Hepatocyte (in vitro differentiated cells): ENCODE measurements at regions not wholly inside any gene's neighbourhood (a gene's known extent, or its start where the extent isn't known, plus 50 kb on each side); places are given as distances from the start of the nearest gene placed in this dataset.

Experiments used
- EZH2 ChIP-seq: fragments of 200-600 bp; sonication (generic); IDR thresholded peaks from 2 replicates; pipeline ENCODE4 v1.6.1; 2016; ENCODE audit warnings: antibody characterized with exemption, mild to moderate bottlenecking, borderline replicate concordance
- EZH2phosphoT487 ChIP-seq: fragments of 200-600 bp; sonication (generic); IDR thresholded peaks from one replicate; pipeline ENCODE4 v1.6.1; 2018; ENCODE audit warnings: antibody characterized with exemption, mild to moderate bottlenecking, low read depth, moderate library complexity; ENCODE audit not compliant: unreplicated experiment, severe bottlenecking
- TF ChIP-seq, protein P1 (sequence below): fragments of 200-600 bp; sonication (generic); IDR thresholded peaks from 2 replicates; pipeline ENCODE4 v1.5.1; 2016; ENCODE audit warnings: antibody characterized with exemption, mild to moderate bottlenecking; ENCODE audit not compliant: poor library complexity

DNA sequence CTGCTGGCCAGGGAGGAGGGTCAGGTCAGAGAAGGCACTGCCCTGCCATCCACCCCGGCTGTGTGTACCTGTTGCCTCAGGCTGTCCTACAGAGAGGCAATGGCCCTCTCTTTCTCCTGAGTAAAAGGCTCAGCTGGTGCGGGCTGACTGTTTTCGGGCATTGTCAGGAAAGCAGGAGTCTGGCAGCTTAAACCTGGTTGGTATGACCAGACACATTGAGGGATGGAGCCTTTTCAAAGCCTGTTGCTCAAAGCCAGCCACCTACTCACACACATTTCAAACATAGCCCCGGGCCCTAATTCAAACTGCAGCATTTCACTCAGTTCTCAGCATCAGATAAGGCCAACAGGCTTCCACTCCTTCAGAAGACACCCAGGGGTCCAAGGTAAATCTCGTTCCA is 61.8 kb upstream of the PDX1 start:
- TF ChIP-seq, protein P1, sequence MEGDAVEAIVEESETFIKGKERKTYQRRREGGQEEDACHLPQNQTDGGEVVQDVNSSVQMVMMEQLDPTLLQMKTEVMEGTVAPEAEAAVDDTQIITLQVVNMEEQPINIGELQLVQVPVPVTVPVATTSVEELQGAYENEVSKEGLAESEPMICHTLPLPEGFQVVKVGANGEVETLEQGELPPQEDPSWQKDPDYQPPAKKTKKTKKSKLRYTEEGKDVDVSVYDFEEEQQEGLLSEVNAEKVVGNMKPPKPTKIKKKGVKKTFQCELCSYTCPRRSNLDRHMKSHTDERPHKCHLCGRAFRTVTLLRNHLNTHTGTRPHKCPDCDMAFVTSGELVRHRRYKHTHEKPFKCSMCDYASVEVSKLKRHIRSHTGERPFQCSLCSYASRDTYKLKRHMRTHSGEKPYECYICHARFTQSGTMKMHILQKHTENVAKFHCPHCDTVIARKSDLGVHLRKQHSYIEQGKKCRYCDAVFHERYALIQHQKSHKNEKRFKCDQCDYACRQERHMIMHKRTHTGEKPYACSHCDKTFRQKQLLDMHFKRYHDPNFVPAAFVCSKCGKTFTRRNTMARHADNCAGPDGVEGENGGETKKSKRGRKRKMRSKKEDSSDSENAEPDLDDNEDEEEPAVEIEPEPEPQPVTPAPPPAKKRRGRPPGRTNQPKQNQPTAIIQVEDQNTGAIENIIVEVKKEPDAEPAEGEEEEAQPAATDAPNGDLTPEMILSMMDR: no peak
- TF ChIP-seq EZH2: no peak
- no peak for TF ChIP-seq EZH2phosphoT487
